SK-N-SH (cell line): ENCODE measurements at regions not wholly inside any gene's neighbourhood (a gene's known extent, or its start where the extent isn't known, plus 50 kb on each side); places are given as distances from the start of the nearest gene placed in this dataset.

Experiments
- CTCF ChIA-PET: fragments of 300-600, 350-600 bp; formaldehyde crosslinking; extraction: SDS; loops from one replicate; lab custom pipeline; 2021; lab: Yijun Ruan, JAX
- POLR2A ChIA-PET: fragments of 350-600 bp; sonication (Branson Sonifier 250); formaldehyde crosslinking; extraction: SDS; loops from one replicate; lab custom pipeline; 2020; ENCODE audit warnings: antibody characterized with exemption, inconsistent platforms; lab: Yijun Ruan, JAX
- DNase-seq: peaks from one replicate; pipeline ENCODE4 v3.0.0; 2012
- H2AFZ ChIP-seq: fragments of 200-600 bp; sonication (generic); 2 replicates; pipeline ENCODE4 v1.8.1; 2016; ENCODE audit warnings: antibody characterized with exemption, mild to moderate bottlenecking, low read depth
- H3F3A ChIP-seq: fragments of 200-600 bp; sonication (generic); replicated peaks from 2 replicates; pipeline ENCODE3; 2016; ENCODE audit warnings: antibody characterized with exemption, mild to moderate bottlenecking; ENCODE audit not compliant: insufficient read depth
- H3K27ac ChIP-seq, 2 experiments: fragments of 200-500 bp in 1 of 2; fragments of 200-600 bp in 1 of 2; sonication (Bioruptor generic) in 1 of 2; sonication (generic), shearing (Covaris generic) in 1 of 2; 2 replicates each; pipeline versions ENCODE4 v1.5.1 to v1.6.1; 2014 to 2016; ENCODE audit warnings: low read depth in 2 of 2, inconsistent platforms in 1 of 2, low read length in 1 of 2, mild to moderate bottlenecking in 1 of 2, mixed read lengths in 1 of 2
- H3K27me3 ChIP-seq: fragments of 200-600 bp; sonication (generic), shearing (Covaris generic); 2 replicates; pipeline ENCODE4 v1.6.1; 2016; ENCODE audit warnings: mixed run types; ENCODE audit not compliant: insufficient read depth
- H3K36me3 ChIP-seq, 2 experiments: fragments of 200-500 bp in 1 of 2; fragments of 200-600 bp in 1 of 2; sonication (Bioruptor generic) in 1 of 2; sonication (generic) in 1 of 2; replicated peaks in 1 of 2; 2 replicates each; pipeline versions ENCODE3 to v1.5.1; 2014 to 2016; ENCODE audit warnings: low read length in 1 of 2, mild to moderate bottlenecking in 1 of 2; ENCODE audit not compliant: insufficient read depth in 2 of 2, control insufficient read depth in 1 of 2
- H3K4me1 ChIP-seq, 2 experiments: fragments of 200-500 bp in 1 of 2; fragments of 200-600 bp in 1 of 2; sonication (Bioruptor generic) in 1 of 2; sonication (generic), shearing (Covaris generic) in 1 of 2; 2 replicates each; pipeline versions ENCODE4 v1.5.1 to v1.6.1; 2014 to 2016; ENCODE audit warnings: low read depth in 1 of 2, low read length in 1 of 2, mixed run types in 1 of 2; ENCODE audit not compliant: insufficient read depth in 2 of 2, control insufficient read depth in 1 of 2
- H3K4me2 ChIP-seq: fragments of 200-600 bp; sonication (generic), shearing (Covaris generic); 2 replicates; pipeline ENCODE4 v1.6.1; 2017; ENCODE audit warnings: mixed run types
- H3K4me3 ChIP-seq, 2 experiments: fragments of 200-500 bp in 1 of 2; fragments of 200-600 bp in 1 of 2; sonication (Bioruptor generic) in 1 of 2; sonication (generic), shearing (Covaris generic) in 1 of 2; 2 replicates each; pipeline versions ENCODE4 v1.5.1 to v1.8.1; 2014 to 2016; ENCODE audit warnings: low read depth in 2 of 2, inconsistent platforms in 1 of 2, low read length in 1 of 2, mild to moderate bottlenecking in 1 of 2, mixed read lengths in 1 of 2, moderate library complexity in 1 of 2
- H3K79me2 ChIP-seq: fragments of 200-600 bp; sonication (generic); 2 replicates; pipeline ENCODE4 v1.8.1; 2017; ENCODE audit warnings: mild to moderate bottlenecking; ENCODE audit not compliant: insufficient read depth
- H3K9ac ChIP-seq: fragments of 200-600 bp; sonication (generic); 2 replicates; pipeline ENCODE4 v1.6.1; 2017; ENCODE audit warnings: mixed run types
- H3K9me2 ChIP-seq: fragments of 200-600 bp; sonication (generic); 2 replicates; pipeline ENCODE4 v1.6.1; 2017; ENCODE audit warnings: mixed run types
- H3K9me3 ChIP-seq: fragments of 200-600 bp; sonication (generic); 2 replicates; pipeline ENCODE4 v1.6.1; 2017; ENCODE audit warnings: mixed run types, mild to moderate bottlenecking, moderate library complexity
- H4K20me1 ChIP-seq: fragments of 200-600 bp; sonication (generic); 2 replicates; pipeline ENCODE4 v1.6.1; 2017; ENCODE audit warnings: mild to moderate bottlenecking, mixed run types; ENCODE audit not compliant: insufficient read depth
- ELF1 ChIP-seq: IDR thresholded peaks from 2 replicates; pipeline ENCODE4 v1.4.0; 2012
- EP300 ChIP-seq, 2 experiments: IDR thresholded peaks; 2 replicates each; pipeline versions ENCODE4 v1.4.0 to v1.6.1; 2012; ENCODE audit warnings: borderline replicate concordance in 1 of 2, low read depth in 1 of 2, low read length in 1 of 2
- FOSL2 ChIP-seq: IDR thresholded peaks from 2 replicates; pipeline ENCODE4 v1.4.0; 2012; ENCODE audit warnings: low read depth, mild to moderate bottlenecking, moderate library complexity, borderline replicate concordance
- FOXJ3 ChIP-seq: sonication (generic); formaldehyde crosslinking; IDR thresholded peaks from 2 replicates; pipeline ENCODE4 v1.5.1; 2020; ENCODE audit warnings: mild to moderate bottlenecking, missing genetic modification reagents
- FOXM1 ChIP-seq: IDR thresholded peaks from 2 replicates; pipeline ENCODE4 v1.4.0; 2012; ENCODE audit warnings: low read depth, mild to moderate bottlenecking
- GATA2 ChIP-seq: sonication (generic); formaldehyde crosslinking; IDR thresholded peaks from 2 replicates; pipeline ENCODE4 v1.5.0; 2020; ENCODE audit warnings: mild to moderate bottlenecking, missing genetic modification reagents
- IRF3 ChIP-seq: fragments of 150-350 bp; IDR thresholded peaks from 2 replicates; pipeline ENCODE4 v1.6.1; 2016; ENCODE audit warnings: mild to moderate bottlenecking, low read depth, low read length
- JUND ChIP-seq: IDR thresholded peaks from 2 replicates; pipeline ENCODE4 v1.4.0; 2012
- MEF2A ChIP-seq: IDR thresholded peaks from 2 replicates; pipeline ENCODE4 v1.4.0; 2012; ENCODE audit warnings: low read depth, borderline replicate concordance
- NFIC ChIP-seq: IDR thresholded peaks from 2 replicates; pipeline ENCODE4 v1.4.0; 2012; ENCODE audit warnings: borderline replicate concordance
- PBX3 ChIP-seq: IDR thresholded peaks from 2 replicates; pipeline ENCODE4; 2012
- RAD21 ChIP-seq: IDR thresholded peaks from 2 replicates; pipeline ENCODE4 v1.6.1; 2012; ENCODE audit warnings: mild to moderate bottlenecking, low read length
- RCOR1 ChIP-seq: fragments of 150-350 bp; IDR thresholded peaks from 2 replicates; pipeline ENCODE4 v1.6.1; 2017; ENCODE audit warnings: antibody characterized with exemption, low read length
- REST ChIP-seq: IDR thresholded peaks from 2 replicates; pipeline ENCODE4 v1.6.1; 2012; ENCODE audit warnings: mild to moderate bottlenecking, low read depth, low read length, moderate library complexity
- TCF12 ChIP-seq: IDR thresholded peaks from 2 replicates; pipeline ENCODE4 v1.4.0; 2012
- TEAD4 ChIP-seq: IDR thresholded peaks from 2 replicates; pipeline ENCODE4 v1.4.0; 2012; ENCODE audit warnings: mild to moderate bottlenecking, borderline replicate concordance; ENCODE audit not compliant: insufficient read depth
- USF1 ChIP-seq: IDR thresholded peaks from 2 replicates; pipeline ENCODE4 v1.4.0; 2012; ENCODE audit warnings: low read depth, borderline replicate concordance
- YY1 ChIP-seq: IDR thresholded peaks from 2 replicates; pipeline ENCODE4 v1.4.0; 2012; ENCODE audit warnings: low read depth, mild to moderate bottlenecking
- WGBS: methylation state at CpG from one replicate; pipeline ENCODE4 v1.1.6; 2017; ENCODE audit warnings: low lambda C conversion rate; 5-methylcytosine and 5-hydroxymethylcytosine counted together

GRCh38 chr2:47250586-47251403 is 74.5 kb upstream of the CALM2 start:
- peak overlapping the region; percentile 57 for H3K4me2 ChIP-seq
- H3K9me3 ChIP-seq: no peaks in the 10 kb centered on the region
- POLR2A ChIA-PET: interaction anchor here (0.7 kb wide), 1 partner anchor 1897 kb away, joined by 3 read pairs; no protein-coding TSS in a partner anchor
- no peak for DNase-seq
- no peak overlapping the region for H3K4me3 ChIP-seq
- no peaks in the 10 kb centered on the region for H4K20me1 ChIP-seq
- H3K4me1 ChIP-seq: peaks cover 5 to 17% of the 10 kb centered on the region in 2 experiments; a peak in 2 of 4 replicates
- H3K9ac ChIP-seq: no peak overlapping the region
- H2AFZ ChIP-seq: no peak overlapping the region
- H3K9me2 ChIP-seq: no peaks in the 10 kb centered on the region
- H3K27me3 ChIP-seq: no peaks in the 10 kb centered on the region
- CTCF ChIA-PET: no interaction called here
- TF ChIP-seq FOXJ3 (no peak), EP300 (IDR thresholded peaks at IDR 0.05; ENCODE audit: borderline replicate concordance in 1 of 2, low read depth in 1 of 2, low read length in 1 of 2) (peak in 1 of 2 experiments; percentile 36; a peak in 1 of 4 replicates), USF1 (no peak), TCF12 (peak; percentile 56), FOSL2 (peak; percentile 62; the same call in 1 of the 2 replicates), MEF2A (no peak), JUND (peak; percentile 33; the same call in 1 of the 2 replicates), FOXM1 (no peak), RCOR1 (0 out of 2 replicates have a peak, but pooled peaks have one; percentile 10), NFIC (peak; percentile 58), PBX3 (0 out of 2 replicates have a peak, but pooled peaks have one; percentile 10)
- H3K27ac ChIP-seq: no peak overlapping the region; a peak in 1 of 4 replicates
- no peaks in the 10 kb centered on the region for H3K79me2 ChIP-seq
- WGBS: 61% methylated on average over 11 of the region's 11 CpGs
- no peaks in the 10 kb centered on the region for H3F3A ChIP-seq
- H3K36me3 ChIP-seq: no peaks in the 10 kb centered on the region

GRCh38 chr2:47249931-47250330 is 73.6 kb upstream of the CALM2 start:
- Histone ChIP-seq H3K36me3 (no peaks in the 10 kb centered on the region), H3K9ac (no peak overlapping the region), H3K4me2 (peak overlapping the region; percentile 57; the same call in 1 of the 2 replicates), H3K9me3 (no peaks in the 10 kb centered on the region), H3K27me3 (no peaks in the 10 kb centered on the region), H4K20me1 (no peaks in the 10 kb centered on the region), H3K4me3 (no peak overlapping the region), H3K27ac (no peak overlapping the region), H3F3A (no peaks in the 10 kb centered on the region), H3K4me1 (peaks cover 5 to 17% of the 10 kb centered on the region in 2 experiments; a peak in 2 of 4 replicates), H2AFZ (no peak overlapping the region), H3K9me2 (no peaks in the 10 kb centered on the region), H3K79me2 (no peaks in the 10 kb centered on the region)
- 95% methylated on average over 6 of the region's 6 CpGs for WGBS
- CTCF ChIA-PET: interaction anchor here (0.6 to 1.3 kb wide), 3 partner anchors 12 to 40 kb away, joined by 3 to 4 read pairs (median 3); no protein-coding TSS in a partner anchor
- no peak for DNase-seq
- POLR2A ChIA-PET: no interaction called here
- TF ChIP-seq GATA2 (CRISPR knock-in tag): no peak
- no peak for TF ChIP-seq TEAD4
- TF ChIP-seq EP300 (IDR thresholded peaks at IDR 0.05; ENCODE audit: borderline replicate concordance in 1 of 2, low read depth in 1 of 2, low read length in 1 of 2): no peak
- TF ChIP-seq RCOR1: no peak
- no peak for TF ChIP-seq IRF3
- TF ChIP-seq FOXJ3: no peak
- no peak for TF ChIP-seq YY1
- no peak for TF ChIP-seq REST
- TF ChIP-seq RAD21: no peak
- no peak for TF ChIP-seq ELF1
- no peak for TF ChIP-seq PBX3
